Fibroblast of skin of right quadriceps (primary cell): ENCODE measurements at regions not wholly inside any gene's neighbourhood (a gene's known extent, or its start where the extent isn't known, plus 50 kb on each side); places are given as distances from the start of the nearest gene placed in this dataset.

Source experiments
- DNase-seq: peaks from one replicate; pipeline ENCODE4 v3.0.0-alpha.2; 2013

- no peak for DNase-seq
These were observed 79.1 kb downstream of the TRIB2 start for GRCh38 chr2:12795851-12796250.

- no peak for DNase-seq
These were observed 79.9 kb downstream of the TRIB2 start for GRCh38 chr2:12796657-12797056.

GRCh38 chr2:12797815-12798214, 81.1 kb downstream of the TRIB2 start:
- peak; percentile 74 for DNase-seq

- peak; percentile 82 for DNase-seq
These were observed 86.9 kb downstream of the TRIB2 start for GRCh38 chr2:12803607-12804006.

- DNase-seq: peak; percentile 48
These were observed 87.5 kb downstream of the TRIB2 start for GRCh38 chr2:12804091-12804856.

GRCh38 chr2:12805033-12805432, 88.3 kb downstream of the TRIB2 start:
- no peak for DNase-seq

GRCh38 chr2:12806549-12807242, 90.0 kb downstream of the TRIB2 start:
- no peak for DNase-seq

GRCh38 chr2:12807907-12808810, 91.4 kb downstream of the TRIB2 start:
- no peak for DNase-seq

GRCh38 chr2:12809526-12809925, 92.8 kb downstream of the TRIB2 start:
- no peak for DNase-seq

- DNase-seq: no peak
These were observed 95.2 kb downstream of the TRIB2 start for GRCh38 chr2:12811916-12812315.

- DNase-seq: no peak
These were observed 96.4 kb downstream of the TRIB2 start for GRCh38 chr2:12813166-12813565.

GRCh38 chr2:12816379-12817306, 99.9 kb downstream of the TRIB2 start:
- peak; percentile 65 for DNase-seq

- DNase-seq: no peak
These were observed 101.1 kb downstream of the TRIB2 start for GRCh38 chr2:12817870-12818269.

GRCh38 chr2:12818416-12819102, 101.8 kb downstream of the TRIB2 start:
- DNase-seq: no peak

GRCh38 chr2:12819103-12819475, 102.4 kb downstream of the TRIB2 start:
- peak; percentile 99 for DNase-seq

- DNase-seq: peak; percentile 25
These were observed 103.0 kb downstream of the TRIB2 start for GRCh38 chr2:12819721-12820120.

- DNase-seq: no peak
These were observed 104.9 kb downstream of the TRIB2 start for GRCh38 chr2:12821656-12822055.

GRCh38 chr2:12824351-12824777, 107.6 kb downstream of the TRIB2 start:
- peak; percentile 83 for DNase-seq

GRCh38 chr2:12824778-12825379, 108.1 kb downstream of the TRIB2 start:
- DNase-seq: no peak

GRCh38 chr2:12826781-12827180, 110.0 kb downstream of the TRIB2 start:
- DNase-seq: no peak

GRCh38 chr2:12827721-12828120, 111.0 kb downstream of the TRIB2 start:
- DNase-seq: no peak
